GM20000 (cell line): ENCODE measurements at regions not wholly inside any gene's neighbourhood (a gene's known extent, or its start where the extent isn't known, plus 50 kb on each side); places are given as distances from the start of the nearest gene placed in this dataset.

Source experiments
- DNase-seq: peaks from one replicate; pipeline ENCODE4 v3.0.0; 2012; ENCODE audit warnings: low spot score
- TF ChIP-seq, protein P1 (sequence below): IDR thresholded peaks from 2 replicates; pipeline ENCODE4 v1.5.1; 2012; ENCODE audit warnings: mild to moderate bottlenecking, control low read depth; ENCODE audit errors: extremely low read depth, missing control alignments

DNA sequence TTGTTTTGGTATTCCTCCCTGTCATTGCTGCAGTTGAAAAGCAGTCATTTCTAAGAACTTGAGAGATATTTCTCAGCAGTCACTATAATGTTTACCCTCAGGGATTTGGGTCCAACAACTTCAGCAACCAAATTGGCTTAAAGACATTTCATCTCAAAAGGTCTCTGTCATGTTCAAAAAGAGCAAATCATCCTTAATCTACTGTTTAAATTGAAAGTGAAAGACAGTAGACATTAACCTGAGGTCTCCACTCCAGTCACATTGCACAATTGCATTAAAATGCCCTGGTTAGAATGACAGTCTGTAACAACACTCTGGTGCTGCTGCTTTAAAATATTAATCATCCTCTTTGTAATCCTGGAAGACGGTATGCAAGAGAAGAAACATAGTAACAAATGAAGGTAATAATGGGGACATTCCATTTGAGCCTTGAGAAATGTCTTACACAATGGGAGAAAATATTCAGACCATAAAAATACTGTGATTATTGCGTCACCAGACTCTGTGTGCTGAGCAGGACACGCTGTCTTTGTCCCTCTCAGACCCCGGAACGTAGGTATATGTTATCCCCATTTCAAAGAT lies 90.2 kb upstream of the UNC5C start:
- no peak for DNase-seq
- TF ChIP-seq, protein P1, sequence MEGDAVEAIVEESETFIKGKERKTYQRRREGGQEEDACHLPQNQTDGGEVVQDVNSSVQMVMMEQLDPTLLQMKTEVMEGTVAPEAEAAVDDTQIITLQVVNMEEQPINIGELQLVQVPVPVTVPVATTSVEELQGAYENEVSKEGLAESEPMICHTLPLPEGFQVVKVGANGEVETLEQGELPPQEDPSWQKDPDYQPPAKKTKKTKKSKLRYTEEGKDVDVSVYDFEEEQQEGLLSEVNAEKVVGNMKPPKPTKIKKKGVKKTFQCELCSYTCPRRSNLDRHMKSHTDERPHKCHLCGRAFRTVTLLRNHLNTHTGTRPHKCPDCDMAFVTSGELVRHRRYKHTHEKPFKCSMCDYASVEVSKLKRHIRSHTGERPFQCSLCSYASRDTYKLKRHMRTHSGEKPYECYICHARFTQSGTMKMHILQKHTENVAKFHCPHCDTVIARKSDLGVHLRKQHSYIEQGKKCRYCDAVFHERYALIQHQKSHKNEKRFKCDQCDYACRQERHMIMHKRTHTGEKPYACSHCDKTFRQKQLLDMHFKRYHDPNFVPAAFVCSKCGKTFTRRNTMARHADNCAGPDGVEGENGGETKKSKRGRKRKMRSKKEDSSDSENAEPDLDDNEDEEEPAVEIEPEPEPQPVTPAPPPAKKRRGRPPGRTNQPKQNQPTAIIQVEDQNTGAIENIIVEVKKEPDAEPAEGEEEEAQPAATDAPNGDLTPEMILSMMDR = no peak

DNA sequence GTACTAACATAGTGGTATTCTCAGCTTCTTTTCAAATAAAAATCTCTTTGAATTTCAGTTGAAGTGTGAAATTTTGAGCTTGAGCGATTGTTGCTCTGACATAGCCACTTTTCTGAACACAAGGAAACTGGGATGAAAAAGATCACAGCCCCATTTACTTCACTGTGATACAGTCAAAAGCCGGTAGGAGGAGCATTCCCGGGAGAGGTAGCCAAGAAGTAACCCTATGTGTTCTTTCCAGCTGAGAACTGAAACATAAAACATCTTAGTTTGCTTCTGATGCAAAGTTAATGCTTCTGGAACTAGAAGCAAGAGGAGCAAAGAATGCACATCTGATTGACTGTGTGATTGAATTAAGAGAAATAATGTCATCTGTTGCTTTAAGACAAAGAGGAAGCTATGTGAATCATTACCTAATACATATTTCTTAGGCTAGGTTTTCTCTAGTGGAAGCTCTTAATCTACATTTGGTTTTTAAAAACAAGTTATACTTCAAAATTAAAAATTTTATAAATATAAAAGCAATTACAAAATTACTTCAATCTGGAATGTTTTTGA lies 88.3 kb upstream of the UNC5C start:
- DNase-seq = no peak
- TF ChIP-seq, protein P1 = no peak

DNA sequence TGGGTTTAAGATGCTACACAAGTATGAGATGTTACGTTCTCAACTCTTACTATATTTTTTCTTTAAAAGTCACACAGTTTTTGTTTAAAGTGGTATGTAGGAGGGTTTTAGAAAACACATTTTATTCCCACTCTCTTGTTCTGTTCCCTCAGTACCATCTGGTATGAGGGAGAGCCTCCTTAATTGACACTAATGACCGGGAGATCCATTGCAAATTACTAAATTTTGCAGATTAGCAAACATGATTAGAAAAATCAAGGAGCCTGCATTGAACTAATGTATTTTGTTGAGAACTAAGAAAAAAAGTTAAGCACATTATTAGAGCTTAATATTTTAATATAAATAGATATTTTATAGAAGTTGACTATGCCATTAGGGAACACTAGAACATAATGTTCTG lies 87.3 kb upstream of the UNC5C start:
- TF ChIP-seq, protein P1 = no peak
- no peak for DNase-seq

DNA sequence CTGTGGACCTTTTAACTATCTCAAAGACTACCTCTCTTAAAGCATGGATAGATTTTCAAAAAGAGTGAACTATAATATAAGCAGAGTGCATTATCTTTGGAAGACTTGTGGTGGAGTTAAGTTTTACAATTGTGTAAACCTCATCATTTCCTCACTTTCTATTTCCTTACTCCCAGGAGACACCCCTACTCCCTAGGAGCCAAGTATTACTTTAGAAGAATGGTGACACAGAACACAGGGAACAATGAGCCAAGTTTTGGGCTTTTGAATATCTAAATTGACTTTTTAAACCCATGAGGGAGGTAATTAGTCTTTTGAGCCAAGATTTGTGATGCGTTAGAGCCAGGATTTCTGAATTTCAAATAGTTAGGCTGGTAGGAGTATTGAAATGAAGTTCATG lies 78.9 kb upstream of the UNC5C start:
- TF ChIP-seq, protein P1 = no peak
- DNase-seq = no peak

DNA sequence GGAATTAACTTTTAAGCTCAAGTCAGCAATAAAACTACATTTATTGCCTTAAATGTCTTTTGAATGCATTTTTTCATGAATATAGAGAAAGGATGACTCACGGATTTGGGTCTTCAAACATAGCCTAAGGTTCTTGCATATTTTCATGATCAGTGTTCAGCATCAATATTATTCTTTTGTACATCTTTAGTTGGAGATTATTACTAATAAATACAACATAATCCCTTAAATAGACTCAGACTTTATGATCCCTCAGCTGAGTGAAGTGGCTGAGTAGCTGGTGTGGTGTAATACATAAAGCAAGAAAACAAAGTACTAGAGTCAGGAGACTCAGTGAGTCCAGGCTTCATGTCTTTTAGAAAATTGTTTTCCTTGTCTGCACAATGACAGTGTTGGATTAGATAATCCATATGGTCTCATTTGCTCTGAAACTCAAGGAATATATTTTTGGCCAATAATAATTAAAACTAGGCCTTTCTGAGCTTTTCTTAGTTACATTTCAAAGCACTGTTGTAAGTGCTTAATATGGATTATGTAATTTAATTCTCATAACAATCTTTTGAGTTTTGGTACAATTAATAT lies 78.3 kb upstream of the UNC5C start:
- TF ChIP-seq, protein P1 = no peak
- no peak for DNase-seq

DNA sequence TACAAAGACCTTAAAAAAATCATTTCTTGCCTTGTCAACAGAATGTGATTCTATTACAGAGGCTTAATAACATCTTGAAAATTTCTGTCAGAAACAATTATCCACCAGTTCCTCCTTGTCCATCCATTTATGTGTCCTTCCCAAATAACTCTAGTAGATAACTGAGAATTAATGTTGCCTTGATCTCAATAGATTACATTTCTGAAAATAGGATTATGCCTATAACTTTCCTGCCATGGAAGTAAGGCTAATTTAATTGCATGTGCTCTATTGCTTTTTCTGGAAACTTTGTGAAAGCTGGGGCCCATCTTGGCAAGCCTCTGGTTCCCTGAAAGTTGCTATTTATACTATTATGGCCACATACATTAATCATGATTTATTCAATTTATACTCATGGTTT lies 76.2 kb upstream of the UNC5C start:
- no peak for DNase-seq
- TF ChIP-seq, protein P1 = no peak

DNA sequence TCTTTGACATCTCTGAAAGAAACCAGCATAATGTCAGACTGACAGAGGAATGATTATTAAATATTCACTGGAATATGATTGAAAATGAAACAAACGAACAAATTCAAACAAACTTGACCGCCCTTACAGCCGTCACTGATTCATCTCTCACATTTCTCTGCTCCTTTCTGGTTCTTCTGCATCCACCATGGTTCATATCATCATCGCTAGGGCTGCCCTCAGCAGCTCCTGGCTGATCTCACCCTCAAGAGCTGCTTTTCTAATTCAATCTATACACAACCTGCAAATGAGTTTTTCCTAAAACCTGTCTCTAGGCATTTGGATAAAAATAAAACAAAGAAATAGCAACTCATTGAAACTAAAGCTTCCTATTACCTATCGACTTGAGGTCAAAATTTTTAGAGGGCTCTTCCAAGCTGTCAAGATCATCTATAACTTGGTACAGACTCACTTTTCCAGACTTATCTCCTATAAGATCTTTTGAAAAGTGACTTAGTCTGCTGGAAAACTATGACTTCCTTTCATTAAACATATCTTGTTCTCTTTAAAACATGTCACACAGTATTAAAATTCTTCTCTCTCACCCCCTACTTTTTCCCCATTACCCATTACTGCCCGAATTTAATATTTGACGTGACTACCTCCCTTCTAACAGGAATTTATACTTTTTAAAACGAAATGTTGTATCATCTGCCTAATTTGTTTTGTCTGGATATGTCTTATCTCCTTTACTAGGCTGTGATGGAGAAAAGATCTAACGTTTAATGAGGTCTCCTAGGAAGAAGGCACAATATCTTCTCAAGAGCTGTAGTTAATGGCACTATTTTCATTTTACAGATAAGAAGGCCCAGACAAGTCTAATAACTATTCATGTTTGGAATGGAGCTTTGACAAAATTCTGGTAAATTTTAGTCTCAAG lies 71.0 kb upstream of the UNC5C start:
- TF ChIP-seq, protein P1 = no peak

More for the DNA sequence above, 71.0 kb upstream of the UNC5C start:
- no peak for DNase-seq
